HepG2 (cell line): ENCODE measurements at regions not wholly inside any gene's neighbourhood (a gene's known extent, or its start where the extent isn't known, plus 50 kb on each side); places are given as distances from the start of the nearest gene placed in this dataset.

Source experiments
- ATAC-seq: fragments of 200-7000 bp; cut with Tn5 transposase; 3 replicates; pipeline ENCODE4 v1.9.1; 2020; ENCODE audit warnings: mild to moderate bottlenecking, moderate library complexity
- BruUV-seq: library from RNA; stranded (reverse); fragments of 400-500 nt; replicated peaks from 2 replicates; lab custom pipeline; 2021; lab: Mats Ljungman, UMichigan
- CTCF ChIA-PET: fragments of 300-600 bp; formaldehyde crosslinking; extraction: SDS; loops from one replicate; lab custom pipeline; 2021; ENCODE audit warnings: low total read pairs, inconsistent platforms, low intra/inter-chr PET ratio; lab: Yijun Ruan, JAX
- POLR2A ChIA-PET: fragments of 350-600 bp; sonication (Branson Sonifier 250); formaldehyde crosslinking; loops from one replicate; lab custom pipeline; 2020; ENCODE audit warnings: antibody characterized with exemption, inconsistent platforms; lab: Yijun Ruan, JAX
- DNase-seq: peaks from one replicate; pipeline ENCODE4 v3.0.0-alpha.2; 2015; ENCODE audit warnings: low spot score
- FAIRE-seq: peaks from 3 replicates; lab custom pipeline; 2011; peaks lifted over from hg19 to GRCh38; lab: Jason Lieb, UNC
- H2AFZ ChIP-seq: one replicate; pipeline ENCODE4 v1.6.1; 2011; ENCODE audit warnings: low read length, inconsistent platforms
- H3K27ac ChIP-seq: fragments of 300-600 bp; 3 replicates; pipeline ENCODE4 v1.8.0; 2011; ENCODE audit warnings: mixed run types, mild to moderate bottlenecking, mixed read lengths, low read length, inconsistent platforms; ENCODE audit not compliant: insufficient read depth; ENCODE audit errors: extremely low read length
- H3K27me3 ChIP-seq, 2 experiments: fragments of 200-600 bp in 1 of 2; 2 replicates in 1 of 2; 3 replicates in 1 of 2; pipeline versions ENCODE4 v1.6.0 to v1.8.0; 2011; ENCODE audit warnings: low read length in 2 of 2, mild to moderate bottlenecking in 2 of 2, moderate library complexity in 2 of 2, inconsistent platforms in 1 of 2; ENCODE audit not compliant: insufficient read depth in 2 of 2, control insufficient read depth in 1 of 2
- H3K36me3 ChIP-seq, 2 experiments: fragments of 200-600 bp in 1 of 2; replicated peaks in 1 of 2; 2 replicates in 1 of 2; 3 replicates in 1 of 2; pipeline versions ENCODE4 v1.5.1 to v1.8.0; 2011; ENCODE audit warnings: low read length in 2 of 2, inconsistent platforms in 1 of 2; ENCODE audit not compliant: insufficient read depth in 2 of 2, control insufficient read depth in 1 of 2
- H3K4me1 ChIP-seq: 2 replicates; pipeline ENCODE4 v1.5.1; 2012; ENCODE audit warnings: low read length, inconsistent platforms; ENCODE audit not compliant: insufficient read depth
- H3K4me2 ChIP-seq: 2 replicates; pipeline ENCODE4 v1.6.0; 2011; ENCODE audit warnings: low read depth, low read length, inconsistent platforms
- H3K4me3 ChIP-seq, 3 experiments: fragments of 200-600 bp in 1 of 3; sonication (generic), shearing (Covaris generic) in 1 of 3; replicated peaks in 1 of 3; 2 replicates each; pipeline ENCODE4 v1.5.1; 2011 to 2016; ENCODE audit warnings: low read length in 3 of 3, inconsistent platforms in 2 of 3, low read depth in 2 of 3, mild to moderate bottlenecking in 2 of 3, control low read depth in 1 of 3, mixed read lengths in 1 of 3; ENCODE audit not compliant: insufficient read depth in 1 of 3
- H3K79me2 ChIP-seq: one replicate; pipeline ENCODE4 v1.6.1; 2011; ENCODE audit warnings: low read length, inconsistent platforms; ENCODE audit not compliant: insufficient read depth
- H3K9ac ChIP-seq: 2 replicates; pipeline ENCODE4 v1.6.0; 2011; ENCODE audit warnings: mild to moderate bottlenecking, low read depth, low read length, inconsistent platforms; ENCODE audit not compliant: insufficient read depth
- H3K9me3 ChIP-seq: 2 replicates; pipeline ENCODE4 v1.5.1; 2012; ENCODE audit warnings: mild to moderate bottlenecking, low read length
- H4K20me1 ChIP-seq: 2 replicates; pipeline ENCODE4 v1.6.0; 2011; ENCODE audit warnings: inconsistent platforms, mild to moderate bottlenecking, low read length, moderate library complexity; ENCODE audit not compliant: insufficient read depth
- ARID3A ChIP-seq: IDR thresholded peaks from 2 replicates; pipeline ENCODE4 v1.6.1; 2012; ENCODE audit warnings: low read depth, low read length, improper control_type of control experiment
- CENPX ChIP-seq: sonication (generic); formaldehyde crosslinking; IDR thresholded peaks from 2 replicates; pipeline ENCODE4 v1.9.0; 2021; ENCODE audit warnings: mild to moderate bottlenecking, missing genetic modification reagents, moderate library complexity
- ERF ChIP-seq: IDR thresholded peaks from 2 replicates; pipeline ENCODE4 v1.6.1; 2018; ENCODE audit warnings: missing biosample characterization, missing genetic modification reagents
- HDAC6 ChIP-seq: fragments of 200-600 bp; sonication (generic); IDR thresholded peaks from 2 replicates; pipeline ENCODE4 v1.7.0; 2017; ENCODE audit warnings: mild to moderate bottlenecking, antibody characterized with exemption, low read length, low read depth
- LRRFIP1 ChIP-seq: sonication (generic); formaldehyde crosslinking; conservative IDR thresholded peaks from 2 replicates; pipeline ENCODE4 v1.4.0; 2020; ENCODE audit warnings: missing genetic modification reagents
- PLRG1 ChIP-seq: fragments of 450-650 bp; conservative IDR thresholded peaks from 2 replicates; pipeline ENCODE4 v1.6.1; 2016
- RBAK ChIP-seq: sonication (generic); formaldehyde crosslinking; IDR thresholded peaks from 2 replicates; pipeline ENCODE4 v1.5.1; 2020; ENCODE audit warnings: mild to moderate bottlenecking, missing genetic modification reagents
- RXRB ChIP-seq: IDR thresholded peaks from 2 replicates; pipeline ENCODE4 v1.6.1; 2016; ENCODE audit warnings: borderline replicate concordance, missing genetic modification reagents, missing compliant biosample characterization
- SIN3A ChIP-seq: IDR thresholded peaks from 2 replicates; pipeline ENCODE4 v1.6.1; 2011; ENCODE audit warnings: low read depth, mild to moderate bottlenecking, control low read depth, low read length, borderline replicate concordance
- SRSF9 ChIP-seq: fragments of 200-400 bp; formaldehyde crosslinking; IDR thresholded peaks from 2 replicates; pipeline ENCODE4 v1.6.1; 2018; ENCODE audit warnings: borderline replicate concordance, mild to moderate bottlenecking, low read depth, low read length; ENCODE audit not compliant: insufficient read depth, poor library complexity, severe bottlenecking
- ZBTB1 ChIP-seq: sonication (generic); formaldehyde crosslinking; IDR thresholded peaks from 2 replicates; pipeline ENCODE4 v1.4.0; 2020; ENCODE audit warnings: missing genetic modification reagents, borderline replicate concordance
- ZBTB33 ChIP-seq: sonication (generic); formaldehyde crosslinking; IDR thresholded peaks from 2 replicates; pipeline ENCODE4 v1.4.0; 2020; ENCODE audit warnings: missing genetic modification reagents
- ZFYVE20 ChIP-seq: sonication (generic); formaldehyde crosslinking; IDR thresholded peaks from 2 replicates; pipeline ENCODE4 v1.8.0; 2023; ENCODE audit warnings: low read depth, mild to moderate bottlenecking, moderate library complexity, missing genetic modification reagents, borderline replicate concordance
- ZNF160 ChIP-seq: sonication (generic); formaldehyde crosslinking; IDR thresholded peaks from 2 replicates; pipeline ENCODE4 v1.8.0; 2022; ENCODE audit warnings: mild to moderate bottlenecking, inconsistent platforms, missing genetic modification reagents
- ZNF33A ChIP-seq: sonication (generic); formaldehyde crosslinking; IDR thresholded peaks from 2 replicates; pipeline ENCODE4 v1.5.1; 2020; ENCODE audit warnings: missing genetic modification reagents, mild to moderate bottlenecking, moderate library complexity, borderline replicate concordance
- ZNF670 ChIP-seq: sonication (generic); formaldehyde crosslinking; IDR thresholded peaks from 2 replicates; pipeline ENCODE4 v1.8.0; 2022; ENCODE audit warnings: mild to moderate bottlenecking, missing genetic modification reagents, borderline replicate concordance
- ZNF83 ChIP-seq: sonication (generic); formaldehyde crosslinking; IDR thresholded peaks from 2 replicates; pipeline ENCODE4 v1.4.0; 2020; ENCODE audit warnings: missing genetic modification reagents, mild to moderate bottlenecking, borderline replicate concordance
- ZSCAN29 ChIP-seq: sonication (generic); formaldehyde crosslinking; conservative IDR thresholded peaks from 2 replicates; pipeline ENCODE4 v1.4.0; 2020; ENCODE audit warnings: mild to moderate bottlenecking, missing genetic modification reagents
- ZSCAN9 ChIP-seq: IDR thresholded peaks from 2 replicates; pipeline ENCODE4 v1.6.1; 2016; ENCODE audit warnings: borderline replicate concordance
- WGBS: methylation state at CpG from one replicate; pipeline ENCODE4 v1.1.6; 2017; ENCODE audit warnings: low lambda C conversion rate; 5-methylcytosine and 5-hydroxymethylcytosine counted together
- in situ Hi-C: cut with HindIII; loops from 2 replicates; pipeline ENCODE4 v1.10.0; 2017; ENCODE audit warnings: low pct_unique_long_range_greater_than_20kb; ENCODE audit not compliant: extremely low pct_ligation_motif_present
- intact Hi-C: fragments of 100-400 bp; cut with micrococcal nuclease; formaldehyde crosslinking; loops from one replicate; pipeline ENCODE4 v1.10.0; 2022; ENCODE audit not compliant: unreplicated experiment

- in situ Hi-C loops (no loop called here), intact Hi-C loops (no loop called here)
- ATAC-seq (peak; percentile 92), FAIRE-seq (peak; percentile 15), DNase-seq (peak; percentile 34)
- Histone ChIP-seq H2AFZ (no peak overlapping the region), H3K9ac (no peak overlapping the region), H3K4me3 (peak overlapping the region in 1 of 3 experiments; percentile 34; a peak in 1 of 6 replicates), H3K9me3 (no peaks in the 10 kb centered on the region), H3K79me2 (no peaks in the 10 kb centered on the region), H3K27ac (peak overlapping the region; percentile 52), H3K4me2 (peak overlapping the region; percentile 51), H3K36me3 (no peaks in the 10 kb centered on the region), H3K27me3 (no peaks in the 10 kb centered on the region), H4K20me1 (no peaks in the 10 kb centered on the region), H3K4me1 (peaks cover 57% of the 10 kb centered on the region)
- ChIA-PET POLR2A (no interaction called here), CTCF (no interaction called here)
- no TSS peak for BruUV-seq
- 19% methylated on average over 5 of the region's 11 CpGs for WGBS
- no peak for TF ChIP-seq ARID3A
- TF ChIP-seq LRRFIP1 (CRISPR knock-in tag), result no peak
- TF ChIP-seq ZNF160 (CRISPR knock-in tag), result no peak
- no peak for TF ChIP-seq ZBTB1 (CRISPR knock-in tag)
- TF ChIP-seq ZBTB33 (CRISPR knock-in tag), result peak; percentile 49
- TF ChIP-seq ZNF33A (CRISPR knock-in tag), result no peak
- TF ChIP-seq ERF, result no peak
- no peak for TF ChIP-seq ZNF670 (CRISPR knock-in tag)
- no peak for TF ChIP-seq SRSF9
- TF ChIP-seq HDAC6, result no peak
- TF ChIP-seq SIN3A, result no peak
- TF ChIP-seq RXRB (CRISPR knock-in tag), result no peak
- no peak for TF ChIP-seq ZNF83
- TF ChIP-seq PLRG1, result no peak
- no peak for TF ChIP-seq RBAK (CRISPR knock-in tag)
- no peak for TF ChIP-seq ZSCAN29 (CRISPR knock-in tag)
- TF ChIP-seq ZFYVE20, result no peak
- no peak for TF ChIP-seq ZSCAN9 (CRISPR knock-in tag)
- TF ChIP-seq CENPX (CRISPR knock-in tag), result no peak
These were observed 249.0 kb downstream of the DLEU7 start for GRCh38 chr13:50594276-50595051.
